SK-N-SH treated with all-trans-retinoic acid at 6 μM for 48 hours (cell line): ENCODE measurements at regions not wholly inside any gene's neighbourhood (a gene's known extent, or its start where the extent isn't known, plus 50 kb on each side); places are given as distances from the start of the nearest gene placed in this dataset.

Experiments
- ATAC-seq: fragments of 200-7000 bp; cut with Tn5 transposase; 3 replicates; pipeline ENCODE4 v1.9.1; 2020; ENCODE audit warnings: mild to moderate bottlenecking, moderate library complexity
- ARNTL ChIP-seq: fragments of 450-650 bp; formaldehyde crosslinking; IDR thresholded peaks from 2 replicates; pipeline ENCODE4 v1.5.0; 2020; ENCODE audit warnings: low read depth, mild to moderate bottlenecking, moderate library complexity, borderline replicate concordance
- BACH2 ChIP-seq: fragments of 250-450 bp; sonication (Bioruptor Pico); IDR thresholded peaks from 2 replicates; pipeline ENCODE4 v1.9.0; 2021; ENCODE audit warnings: mild to moderate bottlenecking, borderline replicate concordance
- CSDC2 ChIP-seq: fragments of 250-450 bp; sonication (Bioruptor Pico); IDR thresholded peaks from 2 replicates; pipeline ENCODE4 v1.5.0; 2020; ENCODE audit warnings: mild to moderate bottlenecking, moderate library complexity
- ESRRG ChIP-seq: fragments of 250-450 bp; sonication (Bioruptor Pico); IDR thresholded peaks from 2 replicates; pipeline ENCODE4 v1.6.1; 2021; ENCODE audit warnings: mild to moderate bottlenecking
- GLIS3 ChIP-seq: fragments of 250-450 bp; sonication (Bioruptor Pico); IDR thresholded peaks from 2 replicates; pipeline ENCODE4 v1.5.0; 2020; ENCODE audit warnings: mild to moderate bottlenecking, moderate library complexity
- PPARA ChIP-seq: fragments of 250-450 bp; sonication (Bioruptor Pico); IDR thresholded peaks from 2 replicates; pipeline ENCODE4 v1.5.0; 2020; ENCODE audit warnings: mild to moderate bottlenecking, borderline replicate concordance
- TCF4 ChIP-seq: fragments of 250-450 bp; sonication (Bioruptor Pico); IDR thresholded peaks from 2 replicates; pipeline ENCODE4 v1.8.0; 2021; ENCODE audit warnings: mild to moderate bottlenecking, moderate library complexity, borderline replicate concordance
- TSHZ2 ChIP-seq: fragments of 250-450 bp; sonication (Bioruptor Pico); IDR thresholded peaks from 2 replicates; pipeline ENCODE4 v1.5.0; 2020; ENCODE audit warnings: mild to moderate bottlenecking, moderate library complexity
- ZFP30 ChIP-seq: fragments of 450-650 bp; formaldehyde crosslinking; IDR thresholded peaks from 2 replicates; pipeline ENCODE4 v1.5.0; 2022; ENCODE audit warnings: mild to moderate bottlenecking, moderate library complexity
- ZNF565 ChIP-seq: fragments of 450-650 bp; formaldehyde crosslinking; conservative IDR thresholded peaks from 2 replicates; pipeline ENCODE4 v1.5.0; 2020; ENCODE audit warnings: low read depth, mild to moderate bottlenecking, moderate library complexity
- TF ChIP-seq, protein P1 (sequence below): fragments of 250-450 bp; sonication (Bioruptor Pico); IDR thresholded peaks from 2 replicates; pipeline ENCODE4 v1.5.1; 2021; ENCODE audit warnings: mild to moderate bottlenecking, moderate library complexity
- TF ChIP-seq, protein P2 (sequence below): fragments of 250-450 bp; sonication (Bioruptor Pico); IDR thresholded peaks from 2 replicates; pipeline ENCODE4 v1.5.1; 2020; ENCODE audit warnings: low read depth, mild to moderate bottlenecking, moderate library complexity
- TF ChIP-seq, protein P3 (sequence below): fragments of 250-450 bp; sonication (Bioruptor Pico); IDR thresholded peaks from 2 replicates; pipeline ENCODE4 v1.8.0; 2021; ENCODE audit warnings: low read depth, mild to moderate bottlenecking, moderate library complexity, borderline replicate concordance

DNA sequence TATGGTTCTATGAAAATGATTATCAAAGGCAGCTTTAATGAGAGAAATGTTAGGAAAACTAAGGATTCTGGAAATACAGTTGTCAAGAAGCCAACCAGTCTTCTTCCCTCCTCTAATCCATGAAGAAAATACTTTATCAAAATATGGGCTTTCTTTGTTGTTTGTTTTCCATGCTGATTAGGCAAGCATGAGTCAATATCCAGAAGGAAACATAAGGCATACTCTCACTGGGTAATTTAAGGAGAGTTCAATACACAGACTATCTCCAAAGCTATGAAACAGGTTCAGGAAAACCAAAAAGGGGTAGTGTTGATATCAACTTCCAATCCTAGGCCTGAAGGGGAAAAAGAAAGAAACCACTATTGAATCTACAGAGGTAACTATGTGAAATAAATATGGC lies 68.7 kb upstream of the CMC1 start (continued):
- TF ChIP-seq ZNF565 (CRISPR knock-in tag) = no peak
- TF ChIP-seq TSHZ2 (CRISPR knock-in tag) = no peak
- TF ChIP-seq, protein P1, sequence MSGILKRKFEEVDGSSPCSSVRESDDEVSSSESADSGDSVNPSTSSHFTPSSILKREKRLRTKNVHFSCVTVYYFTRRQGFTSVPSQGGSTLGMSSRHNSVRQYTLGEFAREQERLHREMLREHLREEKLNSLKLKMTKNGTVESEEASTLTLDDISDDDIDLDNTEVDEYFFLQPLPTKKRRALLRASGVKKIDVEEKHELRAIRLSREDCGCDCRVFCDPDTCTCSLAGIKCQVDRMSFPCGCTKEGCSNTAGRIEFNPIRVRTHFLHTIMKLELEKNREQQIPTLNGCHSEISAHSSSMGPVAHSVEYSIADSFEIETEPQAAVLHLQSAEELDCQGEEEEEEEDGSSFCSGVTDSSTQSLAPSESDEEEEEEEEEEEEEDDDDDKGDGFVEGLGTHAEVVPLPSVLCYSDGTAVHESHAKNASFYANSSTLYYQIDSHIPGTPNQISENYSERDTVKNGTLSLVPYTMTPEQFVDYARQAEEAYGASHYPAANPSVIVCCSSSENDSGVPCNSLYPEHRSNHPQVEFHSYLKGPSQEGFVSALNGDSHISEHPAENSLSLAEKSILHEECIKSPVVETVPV = no peak

DNA sequence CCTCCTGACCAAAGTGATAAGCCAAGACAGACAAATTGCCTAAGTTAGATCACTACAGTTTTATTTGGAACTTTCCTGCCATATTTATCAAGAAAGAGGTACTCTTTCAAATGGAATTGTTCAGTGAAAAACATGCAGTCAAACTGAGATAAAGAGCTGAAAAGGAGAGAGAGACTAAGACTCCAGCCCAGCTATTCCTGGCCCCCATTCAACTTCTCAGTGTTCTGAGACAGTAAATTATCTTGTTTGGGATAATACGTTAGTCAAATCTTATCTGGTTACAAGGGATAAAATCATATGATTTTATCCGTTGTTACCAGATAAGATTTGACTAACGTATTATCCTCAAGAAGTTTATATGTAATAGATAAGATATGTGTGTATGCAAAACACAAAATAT lies 67.6 kb upstream of the CMC1 start:
- TF ChIP-seq BACH2 (CRISPR knock-in tag) = no peak
- no peak for TF ChIP-seq PPARA (CRISPR knock-in tag)
- TF ChIP-seq CSDC2 (CRISPR knock-in tag) = no peak
- no peak for TF ChIP-seq GLIS3 (CRISPR knock-in tag)
- no peak for TF ChIP-seq TSHZ2 (CRISPR knock-in tag)
- TF ChIP-seq, protein P2, sequence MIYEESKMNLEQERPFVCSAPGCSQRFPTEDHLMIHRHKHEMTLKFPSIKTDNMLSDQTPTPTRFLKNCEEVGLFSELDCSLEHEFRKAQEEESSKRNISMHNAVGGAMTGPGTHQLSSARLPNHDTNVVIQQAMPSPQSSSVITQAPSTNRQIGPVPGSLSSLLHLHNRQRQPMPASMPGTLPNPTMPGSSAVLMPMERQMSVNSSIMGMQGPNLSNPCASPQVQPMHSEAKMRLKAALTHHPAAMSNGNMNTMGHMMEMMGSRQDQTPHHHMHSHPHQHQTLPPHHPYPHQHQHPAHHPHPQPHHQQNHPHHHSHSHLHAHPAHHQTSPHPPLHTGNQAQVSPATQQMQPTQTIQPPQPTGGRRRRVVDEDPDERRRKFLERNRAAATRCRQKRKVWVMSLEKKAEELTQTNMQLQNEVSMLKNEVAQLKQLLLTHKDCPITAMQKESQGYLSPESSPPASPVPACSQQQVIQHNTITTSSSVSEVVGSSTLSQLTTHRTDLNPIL (CRISPR knock-in tag) = no peak
- TF ChIP-seq TCF4 = no peak
- TF ChIP-seq ZFP30 (CRISPR knock-in tag) = no peak
- TF ChIP-seq, protein P3, sequence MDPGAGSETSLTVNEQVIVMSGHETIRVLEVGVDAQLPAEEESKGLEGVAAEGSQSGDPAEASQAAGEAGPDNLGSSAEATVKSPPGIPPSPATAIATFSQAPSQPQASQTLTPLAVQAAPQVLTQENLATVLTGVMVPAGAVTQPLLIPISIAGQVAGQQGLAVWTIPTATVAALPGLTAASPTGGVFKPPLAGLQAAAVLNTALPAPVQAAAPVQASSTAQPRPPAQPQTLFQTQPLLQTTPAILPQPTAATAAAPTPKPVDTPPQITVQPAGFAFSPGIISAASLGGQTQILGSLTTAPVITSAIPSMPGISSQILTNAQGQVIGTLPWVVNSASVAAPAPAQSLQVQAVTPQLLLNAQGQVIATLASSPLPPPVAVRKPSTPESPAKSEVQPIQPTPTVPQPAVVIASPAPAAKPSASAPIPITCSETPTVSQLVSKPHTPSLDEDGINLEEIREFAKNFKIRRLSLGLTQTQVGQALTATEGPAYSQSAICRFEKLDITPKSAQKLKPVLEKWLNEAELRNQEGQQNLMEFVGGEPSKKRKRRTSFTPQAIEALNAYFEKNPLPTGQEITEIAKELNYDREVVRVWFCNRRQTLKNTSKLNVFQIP (CRISPR knock-in tag) = no peak
- no peak for TF ChIP-seq ARNTL (CRISPR knock-in tag)
- TF ChIP-seq, all 23 proteins: peak for 0
- ATAC-seq = no peak

GRCh38 chr3:28186748-28187147 lies 54.7 kb upstream of the CMC1 start:
- TF ChIP-seq TSHZ2 (CRISPR knock-in tag) = no peak
- TF ChIP-seq ESRRG = no peak
- no peak for TF ChIP-seq CSDC2 (CRISPR knock-in tag)
- TF ChIP-seq, protein P2 (CRISPR knock-in tag) = no peak
- TF ChIP-seq TCF4 = no peak
- no peak for TF ChIP-seq BACH2 (CRISPR knock-in tag)
- TF ChIP-seq ZNF565 (CRISPR knock-in tag) = no peak
- no peak for ATAC-seq
